ENCODE measurements at regions not wholly inside any gene's neighbourhood (a gene's known extent, or its start where the extent isn't known, plus 50 kb on each side); places are given as distances from the start of the nearest gene placed in this dataset.

DNA sequence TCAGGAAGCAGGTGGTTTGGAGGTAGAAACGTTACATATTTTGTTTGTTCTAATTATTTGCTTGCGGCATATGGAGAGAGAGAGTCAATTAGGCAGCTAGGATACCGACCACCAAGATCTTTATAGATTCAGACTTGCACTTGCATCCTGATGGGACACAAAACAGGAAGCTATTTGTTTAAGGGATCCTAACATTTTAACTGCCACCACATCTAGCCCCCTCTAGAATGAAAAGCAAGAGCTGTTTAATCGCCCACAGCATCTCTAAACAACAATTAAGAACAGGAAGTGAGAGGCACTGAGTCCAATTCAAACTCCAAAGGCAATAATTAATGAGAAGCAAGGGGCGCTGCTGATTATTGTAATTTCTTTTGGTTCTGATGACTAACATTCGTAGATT lies 182.0 kb upstream of the LINC00305 start:
- ATAC-seq, result no peak
- no peak for TF ChIP-seq TOX (CRISPR knock-in tag; IDR thresholded peaks at IDR 0.05; ENCODE audit: borderline replicate concordance)

DNA sequence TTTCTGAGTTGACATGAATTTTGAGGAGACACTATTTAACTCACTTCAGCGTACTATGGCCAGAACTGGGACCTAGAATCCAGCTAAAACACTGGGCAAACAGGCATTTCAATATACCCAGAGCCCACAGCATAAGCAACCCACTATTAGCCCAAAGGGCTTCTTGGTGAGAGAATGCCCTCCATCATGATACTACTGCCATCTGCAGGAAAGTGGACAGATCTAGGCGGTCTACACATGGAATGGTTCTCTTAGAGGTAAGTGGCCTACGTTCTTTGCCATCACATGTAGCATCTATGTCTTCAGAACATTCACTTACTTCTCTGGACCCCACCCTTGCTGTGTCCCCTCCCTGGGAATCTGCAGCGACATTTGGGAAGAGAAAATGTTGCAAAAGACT lies 181.3 kb upstream of the LINC00305 start:
- ATAC-seq, result no peak
- no peak for TF ChIP-seq TSHZ2 (CRISPR knock-in tag; IDR thresholded peaks at IDR 0.05)
- no peak for TF ChIP-seq ZNF565 (CRISPR knock-in tag; conservative IDR thresholded peaks at IDR 0.05; ENCODE audit: low read depth)
- TF ChIP-seq ESRRG (CRISPR knock-in tag; IDR thresholded peaks at IDR 0.05), result no peak
- TF ChIP-seq ZFP30 (CRISPR knock-in tag; IDR thresholded peaks at IDR 0.05), result no peak
- TF ChIP-seq OSR1 (CRISPR knock-in tag; IDR thresholded peaks at IDR 0.05), result no peak
- TF ChIP-seq RARB (CRISPR knock-in tag; IDR thresholded peaks at IDR 0.05), result no peak
- TF ChIP-seq, protein P1, sequence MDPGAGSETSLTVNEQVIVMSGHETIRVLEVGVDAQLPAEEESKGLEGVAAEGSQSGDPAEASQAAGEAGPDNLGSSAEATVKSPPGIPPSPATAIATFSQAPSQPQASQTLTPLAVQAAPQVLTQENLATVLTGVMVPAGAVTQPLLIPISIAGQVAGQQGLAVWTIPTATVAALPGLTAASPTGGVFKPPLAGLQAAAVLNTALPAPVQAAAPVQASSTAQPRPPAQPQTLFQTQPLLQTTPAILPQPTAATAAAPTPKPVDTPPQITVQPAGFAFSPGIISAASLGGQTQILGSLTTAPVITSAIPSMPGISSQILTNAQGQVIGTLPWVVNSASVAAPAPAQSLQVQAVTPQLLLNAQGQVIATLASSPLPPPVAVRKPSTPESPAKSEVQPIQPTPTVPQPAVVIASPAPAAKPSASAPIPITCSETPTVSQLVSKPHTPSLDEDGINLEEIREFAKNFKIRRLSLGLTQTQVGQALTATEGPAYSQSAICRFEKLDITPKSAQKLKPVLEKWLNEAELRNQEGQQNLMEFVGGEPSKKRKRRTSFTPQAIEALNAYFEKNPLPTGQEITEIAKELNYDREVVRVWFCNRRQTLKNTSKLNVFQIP (CRISPR knock-in tag; IDR thresholded peaks at IDR 0.05; ENCODE audit: borderline replicate concordance, low read depth), result no peak
- no peak for TF ChIP-seq CREB5 (CRISPR knock-in tag; IDR thresholded peaks at IDR 0.05; ENCODE audit: low read depth)
- TF ChIP-seq TOX (CRISPR knock-in tag; IDR thresholded peaks at IDR 0.05; ENCODE audit: borderline replicate concordance), result no peak
- TF ChIP-seq ARNTL (CRISPR knock-in tag; IDR thresholded peaks at IDR 0.05; ENCODE audit: borderline replicate concordance, low read depth), result no peak
- TF ChIP-seq, protein P2, sequence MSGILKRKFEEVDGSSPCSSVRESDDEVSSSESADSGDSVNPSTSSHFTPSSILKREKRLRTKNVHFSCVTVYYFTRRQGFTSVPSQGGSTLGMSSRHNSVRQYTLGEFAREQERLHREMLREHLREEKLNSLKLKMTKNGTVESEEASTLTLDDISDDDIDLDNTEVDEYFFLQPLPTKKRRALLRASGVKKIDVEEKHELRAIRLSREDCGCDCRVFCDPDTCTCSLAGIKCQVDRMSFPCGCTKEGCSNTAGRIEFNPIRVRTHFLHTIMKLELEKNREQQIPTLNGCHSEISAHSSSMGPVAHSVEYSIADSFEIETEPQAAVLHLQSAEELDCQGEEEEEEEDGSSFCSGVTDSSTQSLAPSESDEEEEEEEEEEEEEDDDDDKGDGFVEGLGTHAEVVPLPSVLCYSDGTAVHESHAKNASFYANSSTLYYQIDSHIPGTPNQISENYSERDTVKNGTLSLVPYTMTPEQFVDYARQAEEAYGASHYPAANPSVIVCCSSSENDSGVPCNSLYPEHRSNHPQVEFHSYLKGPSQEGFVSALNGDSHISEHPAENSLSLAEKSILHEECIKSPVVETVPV (CRISPR knock-in tag; IDR thresholded peaks at IDR 0.05), result no peak
- TF ChIP-seq ZC3H10 (CRISPR knock-in tag; IDR thresholded peaks at IDR 0.05), result no peak
- TF ChIP-seq ISL1 (CRISPR knock-in tag; IDR thresholded peaks at IDR 0.05), result no peak
- no peak for TF ChIP-seq BACH2 (CRISPR knock-in tag; IDR thresholded peaks at IDR 0.05; ENCODE audit: borderline replicate concordance)
- no peak for TF ChIP-seq ZNF8 (CRISPR knock-in tag; IDR thresholded peaks at IDR 0.05)
- TF ChIP-seq TCF4 (CRISPR knock-in tag; IDR thresholded peaks at IDR 0.05; ENCODE audit: borderline replicate concordance), result no peak
- TF ChIP-seq PPARA (CRISPR knock-in tag; IDR thresholded peaks at IDR 0.05; ENCODE audit: borderline replicate concordance), result no peak

- ATAC-seq, result no peak
- TF ChIP-seq OSR1 (CRISPR knock-in tag; IDR thresholded peaks at IDR 0.05), result no peak
- no peak for TF ChIP-seq ZFP3 (CRISPR knock-in tag; IDR thresholded peaks at IDR 0.05)
- no peak for TF ChIP-seq CREB5 (CRISPR knock-in tag; IDR thresholded peaks at IDR 0.05; ENCODE audit: low read depth)
- no peak for TF ChIP-seq ZFP30 (CRISPR knock-in tag; IDR thresholded peaks at IDR 0.05)
- no peak for TF ChIP-seq CSDC2 (CRISPR knock-in tag; IDR thresholded peaks at IDR 0.05)
- TF ChIP-seq, protein P1 (CRISPR knock-in tag; IDR thresholded peaks at IDR 0.05; ENCODE audit: borderline replicate concordance, low read depth), result no peak
- no peak for TF ChIP-seq ZNF565 (CRISPR knock-in tag; conservative IDR thresholded peaks at IDR 0.05; ENCODE audit: low read depth)
- TF ChIP-seq, protein P2 (CRISPR knock-in tag; IDR thresholded peaks at IDR 0.05), result no peak
- TF ChIP-seq TSHZ2 (CRISPR knock-in tag; IDR thresholded peaks at IDR 0.05), result no peak
- no peak for TF ChIP-seq ESRRG (CRISPR knock-in tag; IDR thresholded peaks at IDR 0.05)
- no peak for TF ChIP-seq GLIS3 (CRISPR knock-in tag; IDR thresholded peaks at IDR 0.05)
- TF ChIP-seq ZNF8 (CRISPR knock-in tag; IDR thresholded peaks at IDR 0.05), result no peak
- TF ChIP-seq RARB (CRISPR knock-in tag; IDR thresholded peaks at IDR 0.05), result no peak
These were observed 173.3 kb upstream of the LINC00305 start for GRCh38 chr18:64322189-64322588.
